H1 (cell line): ENCODE measurements at regions not wholly inside any gene's neighbourhood (a gene's known extent, or its start where the extent isn't known, plus 50 kb on each side); places are given as distances from the start of the nearest gene placed in this dataset.

Experiments used
- CTCF ChIA-PET: fragments of 300-600 bp; sonication (Branson Sonifier 250); formaldehyde crosslinking; loops from one replicate; lab custom pipeline; 2021; ENCODE audit not compliant: partially characterized antibody; lab: Charles Lee
- POLR2A ChIA-PET: fragments of 300-600 bp; sonication (Branson Sonifier 250); formaldehyde crosslinking; loops from one replicate; lab custom pipeline; 2021; ENCODE audit warnings: inconsistent platforms; ENCODE audit not compliant: partially characterized antibody; lab: Charles Lee
- DNase-seq, 2 experiments: peaks; one replicate each; pipeline versions ENCODE4 v3.0.0 to v3.0.0-alpha.2; 2010 to 2022; ENCODE audit warnings: low spot score in 2 of 2, low read depth in 1 of 2, mixed read lengths in 1 of 2
- FAIRE-seq: peaks from 2 replicates; lab custom pipeline; 2011; peaks lifted over from hg19 to GRCh38; lab: Jason Lieb, UNC
- H2AFZ ChIP-seq: 2 replicates; pipeline ENCODE4 v1.8.1; 2012; ENCODE audit warnings: low read length, inconsistent platforms
- H2AK5ac ChIP-seq: 2 replicates; pipeline ENCODE4 v1.6.1; 2013; ENCODE audit warnings: low read depth, low read length
- H2BK120ac ChIP-seq: replicated peaks from 2 replicates; pipeline ENCODE3; 2013; ENCODE audit warnings: low read depth, low read length, inconsistent platforms
- H2BK12ac ChIP-seq: 2 replicates; pipeline ENCODE4 v1.6.1; 2013; ENCODE audit warnings: low read depth, low read length
- H2BK15ac ChIP-seq: 2 replicates; pipeline ENCODE4 v1.6.1; 2013; ENCODE audit warnings: low read length
- H2BK20ac ChIP-seq: 2 replicates; pipeline ENCODE4 v1.6.1; 2013; ENCODE audit warnings: low read length
- H2BK5ac ChIP-seq: 2 replicates; pipeline ENCODE4 v1.6.1; 2013; ENCODE audit warnings: low read depth, low read length
- H3K14ac ChIP-seq: 2 replicates; pipeline ENCODE4 v1.6.1; 2013; ENCODE audit warnings: inconsistent platforms; ENCODE audit not compliant: insufficient read length
- H3K18ac ChIP-seq: 2 replicates; pipeline ENCODE4 v1.6.1; 2013; ENCODE audit warnings: low read length; ENCODE audit errors: extremely low read depth
- H3K23ac ChIP-seq: 2 replicates; pipeline ENCODE4 v1.6.1; 2013; ENCODE audit warnings: inconsistent platforms; ENCODE audit not compliant: insufficient read length
- H3K23me2 ChIP-seq: 2 replicates; pipeline ENCODE4 v1.6.1; 2013; ENCODE audit warnings: low read depth, low read length
- H3K27ac ChIP-seq: 2 replicates; pipeline ENCODE4 v1.6.1; 2011; ENCODE audit warnings: low read depth, low read length, inconsistent platforms
- H3K27me3 ChIP-seq, 4 experiments: replicated peaks in 1 of 4; 1 replicate in 1 of 4; 2 replicates in 3 of 4; pipeline versions ENCODE4 v1.6.1 to v1.8.1; 2011 to 2013; ENCODE audit warnings: low read length in 3 of 4, mild to moderate bottlenecking in 3 of 4, inconsistent platforms in 2 of 4, mixed read lengths in 2 of 4, moderate library complexity in 1 of 4; ENCODE audit not compliant: control insufficient read depth in 3 of 4, insufficient read depth in 3 of 4; ENCODE audit errors: extremely low read depth in 1 of 4
- H3K36me3 ChIP-seq, 4 experiments: 2 replicates each; pipeline versions ENCODE4 v1.6.1 to v1.8.1; 2011 to 2013; ENCODE audit warnings: mild to moderate bottlenecking in 4 of 4, low read length in 3 of 4, moderate library complexity in 2 of 4, control low read depth in 1 of 4, inconsistent platforms in 1 of 4; ENCODE audit not compliant: insufficient read depth in 4 of 4, control insufficient read depth in 2 of 4
- H3K4ac ChIP-seq: replicated peaks from 2 replicates; pipeline ENCODE3; 2013; ENCODE audit warnings: low read length, low read depth, mixed read lengths, inconsistent platforms; ENCODE audit not compliant: insufficient read length
- H3K4me1 ChIP-seq, 4 experiments: replicated peaks in 1 of 4; 1 replicate in 1 of 4; 2 replicates in 3 of 4; pipeline versions ENCODE4 v1.6.1 to v1.8.1; 2011 to 2013; ENCODE audit warnings: low read length in 3 of 4, inconsistent platforms in 2 of 4, mixed read lengths in 1 of 4; ENCODE audit not compliant: insufficient read depth in 4 of 4, control insufficient read depth in 3 of 4
- H3K4me2 ChIP-seq, 2 experiments: 2 replicates each; pipeline versions ENCODE4 v1.6.1 to v1.8.1; 2011 to 2013; ENCODE audit warnings: low read depth in 2 of 2, low read length in 2 of 2, control low read depth in 1 of 2, inconsistent platforms in 1 of 2, mild to moderate bottlenecking in 1 of 2; ENCODE audit not compliant: insufficient read depth in 1 of 2
- H3K4me3 ChIP-seq, 4 experiments: fragments of 200-600, 300-600 bp in 1 of 4; sonication (generic), shearing (Covaris generic), sonication (Bioruptor Twin) in 1 of 4; 2 replicates each; pipeline versions ENCODE4 v1.5.1 to v1.8.1; 2011 to 2016; ENCODE audit warnings: low read length in 4 of 4, low read depth in 3 of 4, control low read depth in 2 of 4, inconsistent platforms in 2 of 4, mild to moderate bottlenecking in 2 of 4, mixed read lengths in 1 of 4, moderate library complexity in 1 of 4; ENCODE audit not compliant: insufficient read depth in 2 of 4; ENCODE audit errors: extremely low read depth in 1 of 4
- H3K56ac ChIP-seq: replicated peaks from 2 replicates; pipeline ENCODE3; 2013; ENCODE audit warnings: low read depth, mild to moderate bottlenecking, mixed read lengths, low read length, inconsistent platforms; ENCODE audit not compliant: insufficient read length
- H3K79me1 ChIP-seq: 2 replicates; pipeline ENCODE4 v1.6.1; 2013; ENCODE audit warnings: low read depth, low read length, control low read depth
- H3K79me2 ChIP-seq, 2 experiments: 2 replicates each; pipeline versions ENCODE4 v1.6.1 to v1.8.1; 2012 to 2013; ENCODE audit warnings: low read length in 2 of 2, mild to moderate bottlenecking in 2 of 2, inconsistent platforms in 1 of 2; ENCODE audit not compliant: insufficient read depth in 2 of 2, control insufficient read depth in 1 of 2
- H3K9ac ChIP-seq, 4 experiments: replicated peaks in 1 of 4; 1 replicate in 1 of 4; 2 replicates in 3 of 4; pipeline versions ENCODE4 v1.6.1 to v1.8.1; 2011 to 2013; ENCODE audit warnings: low read depth in 3 of 4, low read length in 3 of 4, control low read depth in 2 of 4, mild to moderate bottlenecking in 2 of 4, moderate library complexity in 2 of 4, inconsistent platforms in 1 of 4; ENCODE audit errors: extremely low read depth in 1 of 4
- H3K9me3 ChIP-seq, 2 experiments: 2 replicates each; pipeline versions ENCODE4 v1.6.1 to v1.8.1; 2012 to 2013; ENCODE audit warnings: mild to moderate bottlenecking in 2 of 2, moderate library complexity in 2 of 2, control low read depth in 1 of 2, inconsistent platforms in 1 of 2, low read depth in 1 of 2, low read length in 1 of 2, mixed read lengths in 1 of 2; ENCODE audit not compliant: insufficient read depth in 2 of 2
- H4K20me1 ChIP-seq, 2 experiments: replicated peaks in 1 of 2; 2 replicates each; pipeline versions ENCODE3 to v1.8.1; 2011 to 2013; ENCODE audit warnings: inconsistent platforms in 2 of 2, low read length in 2 of 2, mild to moderate bottlenecking in 1 of 2; ENCODE audit not compliant: insufficient read depth in 2 of 2, control insufficient read depth in 1 of 2
- H4K5ac ChIP-seq: 2 replicates; pipeline ENCODE4 v1.6.1; 2013; ENCODE audit warnings: low read length, low read depth, mixed read lengths, inconsistent platforms; ENCODE audit not compliant: insufficient read length
- H4K8ac ChIP-seq: 2 replicates; pipeline ENCODE4 v1.8.0; 2013; ENCODE audit warnings: mild to moderate bottlenecking, moderate library complexity, low read length, inconsistent platforms; ENCODE audit not compliant: insufficient read depth; ENCODE audit errors: extremely low read depth
- H4K91ac ChIP-seq: replicated peaks from 2 replicates; pipeline ENCODE3; 2013; ENCODE audit warnings: low read length, mixed read lengths, inconsistent platforms; ENCODE audit not compliant: insufficient read length
- BACH1 ChIP-seq: IDR thresholded peaks from 2 replicates; pipeline ENCODE4 v1.6.1; 2012; ENCODE audit warnings: low read length, improper control_type of control experiment
- CHD1 ChIP-seq: IDR thresholded peaks from 2 replicates; pipeline ENCODE4 v1.6.1; 2012; ENCODE audit warnings: low read depth, low read length, improper control_type of control experiment
- EZH2 ChIP-seq: fragments of 200-600 bp; sonication (generic); IDR thresholded peaks from 2 replicates; pipeline ENCODE4 v1.7.1; 2012; ENCODE audit warnings: low read depth, mild to moderate bottlenecking, moderate library complexity, low read length, inconsistent platforms; ENCODE audit not compliant: severe bottlenecking
- KDM4A ChIP-seq: IDR thresholded peaks from one replicate; pipeline ENCODE4 v1.7.1; 2012; ENCODE audit warnings: low read depth, mild to moderate bottlenecking, moderate library complexity, low read length, inconsistent platforms; ENCODE audit not compliant: severe bottlenecking
- KDM5A ChIP-seq: fragments of 200-600 bp; IDR thresholded peaks from 2 replicates; pipeline ENCODE4 v1.7.1; 2012; ENCODE audit warnings: mild to moderate bottlenecking, low read length, inconsistent platforms, mixed read lengths
- POLR2A ChIP-seq, 2 experiments: IDR thresholded peaks; 1 replicate in 1 of 2; 2 replicates in 1 of 2; pipeline ENCODE4 v1.6.1; 2011; ENCODE audit warnings: low read depth in 2 of 2, low read length in 2 of 2, mild to moderate bottlenecking in 2 of 2; ENCODE audit errors: control extremely low read depth in 1 of 2
- RFX5 ChIP-seq: IDR thresholded peaks from 2 replicates; pipeline ENCODE4 v1.6.1; 2011; ENCODE audit warnings: low read depth, low read length, improper control_type of control experiment, borderline replicate concordance
- SIN3A ChIP-seq, 2 experiments: IDR thresholded peaks in 1 of 2; conservative IDR thresholded peaks in 1 of 2; 2 replicates each; pipeline ENCODE4 v1.6.1; 2011 to 2012; ENCODE audit warnings: low read length in 2 of 2, improper control_type of control experiment in 1 of 2, low read depth in 1 of 2, mild to moderate bottlenecking in 1 of 2
- TBP ChIP-seq: IDR thresholded peaks from 2 replicates; pipeline ENCODE4 v1.6.1; 2011; ENCODE audit warnings: low read depth, low read length, improper control_type of control experiment
- WGBS, 2 experiments: shearing (Covaris generic) in 1 of 2; methylation state at CpG; one replicate each; pipeline versions ENCODE4 v1.1.6 to v1.1.7; 2013 to 2015; ENCODE audit warnings: low lambda C conversion rate in 2 of 2, mixed read lengths in 2 of 2, inconsistent platforms in 1 of 2, low coverage in 1 of 2, missing lambda C conversion rate in 1 of 2; ENCODE audit not compliant: insufficient replicate concordance in 2 of 2, insufficient coverage in 1 of 2, insufficient read length in 1 of 2; ENCODE audit errors: extremely low coverage in 1 of 2, missing lambda C conversion rate in 1 of 2; 5-methylcytosine and 5-hydroxymethylcytosine counted together

GRCh38 chr3:65284961-65285360, 597.2 kb upstream of the ADAMTS9 start:
- H3K79me2 ChIP-seq = no peaks in the 10 kb centered on the region
- H3K9ac ChIP-seq = no peak overlapping the region
- H4K5ac ChIP-seq = no peak overlapping the region
- no peak overlapping the region for H3K4ac ChIP-seq
- DNase-seq (no peak), FAIRE-seq (no peak)
- H3K23me2 ChIP-seq = no peaks in the 10 kb centered on the region
- H2AK5ac ChIP-seq = no peak overlapping the region
- no peaks in the 10 kb centered on the region for H3K4me1 ChIP-seq
- no peak overlapping the region for H3K23ac ChIP-seq
- no peak overlapping the region for H3K14ac ChIP-seq
- POLR2A ChIA-PET = no interaction called here
- no peaks in the 10 kb centered on the region for H4K20me1 ChIP-seq
- no peak overlapping the region for H2BK12ac ChIP-seq
- H3K79me1 ChIP-seq = no peaks in the 10 kb centered on the region
- no peak overlapping the region for H3K4me2 ChIP-seq
- no peak overlapping the region for H3K27ac ChIP-seq
- H3K56ac ChIP-seq = no peak overlapping the region
- no peak overlapping the region for H2BK15ac ChIP-seq
- CTCF ChIA-PET = interaction anchor here (0.6 kb wide), 1 partner anchor 11 kb away, joined by 3 read pairs; no protein-coding TSS in a partner anchor
- H4K91ac ChIP-seq = no peak overlapping the region
- no peak overlapping the region for H2BK120ac ChIP-seq
- H2BK5ac ChIP-seq = no peak overlapping the region
- 0 out of 7 replicates have a peak, but pooled peaks cover 0 to 4% (median 0%) of the 10 kb centered on the region in 4 experiments for H3K27me3 ChIP-seq
- no peak overlapping the region for H3K18ac ChIP-seq
- no peaks in the 10 kb centered on the region for H3K36me3 ChIP-seq
- no peak overlapping the region for H4K8ac ChIP-seq
- WGBS, 2 experiments = 75% methylated on average over 1 of the region's 1 CpG; no CpG with 5 or more reads in 1 of the 2 experiments
- no peak overlapping the region for H2BK20ac ChIP-seq
- H2AFZ ChIP-seq = no peak overlapping the region
- H3K4me3 ChIP-seq = no peak overlapping the region
- no peaks in the 10 kb centered on the region for H3K9me3 ChIP-seq
- no peak for TF ChIP-seq SIN3A (conservative IDR thresholded peaks at IDR 0.05 in 1 of 2, IDR thresholded peaks at IDR 0.05 in 1 of 2; ENCODE audit: low read depth in 1 of 2, low read length in 2 of 2)
- TF ChIP-seq CHD1 = no peak
- TF ChIP-seq TBP = no peak
- no peak for TF ChIP-seq RFX5
- TF ChIP-seq BACH1 = no peak
- TF ChIP-seq POLR2A (IDR thresholded peaks at IDR 0.05; ENCODE audit: control extremely low read depth in 1 of 2, low read depth in 2 of 2, low read length in 2 of 2) = no peak
- TF ChIP-seq KDM4A = no peak
- TF ChIP-seq EZH2 = no peak
- no peak for TF ChIP-seq KDM5A
